Right lobe of liver (tissue), 6 donors: ENCODE measurements at regions not wholly inside any gene's neighbourhood (a gene's known extent, or its start where the extent isn't known, plus 50 kb on each side); places are given as distances from the start of the nearest gene placed in this dataset.

Source experiments
- ATAC-seq, 4 donors: fragments of 200-7000 bp; cut with Tn5 transposase; one replicate each; pipeline ENCODE4 v1.9.1; 2020; ENCODE audit warnings: mild to moderate bottlenecking in 4 of 4, moderate library complexity in 4 of 4
- DNase-seq, 3 donors: peaks; one replicate each; pipeline ENCODE4 v3.0.0-alpha.2; 2020
- H3K27ac ChIP-seq, 3 donors: fragments of 200-600 bp; one replicate each; pipeline ENCODE4 v1.8.0; 2022
- H3K27me3 ChIP-seq, 2 donors: fragments of 200-600 bp; one replicate each; pipeline ENCODE4 v1.8.0; 2022
- H3K36me3 ChIP-seq, 4 donors: fragments of 200-600 bp; sonication (generic) in 1 of 4; one replicate each; pipeline versions ENCODE4 v1.5.1 to v1.8.0; 2017 to 2022; ENCODE audit warnings: control low read depth in 1 of 4
- H3K4me1 ChIP-seq, 4 donors: fragments of 200-600 bp; sonication (generic) in 1 of 4; one replicate each; pipeline versions ENCODE4 v1.5.1 to v1.8.0; 2017 to 2022; ENCODE audit warnings: control low read depth in 1 of 4
- H3K4me3 ChIP-seq, 3 donors: fragments of 200-600 bp; one replicate each; pipeline ENCODE4 v1.8.0; 2022
- H3K9me3 ChIP-seq, 4 donors: fragments of 200-600 bp; sonication (generic) in 1 of 4; one replicate each; pipeline versions ENCODE4 v1.5.1 to v1.8.0; 2017 to 2022; ENCODE audit warnings: control low read depth in 1 of 4
- POLR2A ChIP-seq: fragments of 450-650 bp; IDR thresholded peaks from one replicate; pipeline ENCODE4 v1.6.1; 2017; ENCODE audit warnings: antibody characterized with exemption, mild to moderate bottlenecking
- WGBS: methylation state at CpG from one replicate; pipeline ENCODE4 v1.1.6; 2018; ENCODE audit warnings: low coverage, low lambda C conversion rate; ENCODE audit not compliant: insufficient coverage; ENCODE audit errors: missing lambda C conversion rate; 5-methylcytosine and 5-hydroxymethylcytosine counted together
- intact Hi-C, 2 donors: fragments of 100-400 bp; cut with DNase I; formaldehyde crosslinking; loops; one replicate each; pipeline versions ENCODE4 v1.11.2 to v1.14.1; 2022
- TF ChIP-seq, protein P1 (sequence below), 4 donors: fragments of 200-600 bp in 3 of 4; fragments of 450-650 bp in 1 of 4; IDR thresholded peaks; one replicate each; pipeline versions ENCODE4 v1.5.1 to v1.8.0; 2016 to 2022; ENCODE audit warnings: antibody characterized with exemption in 4 of 4, mild to moderate bottlenecking in 2 of 4
- donor health status: DM: no; HTN: yes; CAD: no.
- donor health status: DM: no; HTN: no; CAD: no.
- donor health status: DM: no; HTN: no; CAD: no.
- donor health status: DM: no; HTN: yes; CAD: no.
- donor health status: DM: no; HTN: yes; CAD: no.

GRCh38 chr9:86865952-86866351 lies 81.4 kb downstream of the GAS1 start:
- no peaks in the 10 kb centered on the region for H3K36me3 ChIP-seq
- no peak for ATAC-seq
- DNase-seq, result no peak
- 68% methylated on average over 2 of the region's 2 CpGs for WGBS
- no peaks in the 10 kb centered on the region for H3K4me1 ChIP-seq
- no peaks in the 10 kb centered on the region for H3K27me3 ChIP-seq
- H3K9me3 ChIP-seq, result no peaks in the 10 kb centered on the region
- intact Hi-C loops, result no loop called here
- TF ChIP-seq POLR2A, result no peak
- TF ChIP-seq, protein P1, sequence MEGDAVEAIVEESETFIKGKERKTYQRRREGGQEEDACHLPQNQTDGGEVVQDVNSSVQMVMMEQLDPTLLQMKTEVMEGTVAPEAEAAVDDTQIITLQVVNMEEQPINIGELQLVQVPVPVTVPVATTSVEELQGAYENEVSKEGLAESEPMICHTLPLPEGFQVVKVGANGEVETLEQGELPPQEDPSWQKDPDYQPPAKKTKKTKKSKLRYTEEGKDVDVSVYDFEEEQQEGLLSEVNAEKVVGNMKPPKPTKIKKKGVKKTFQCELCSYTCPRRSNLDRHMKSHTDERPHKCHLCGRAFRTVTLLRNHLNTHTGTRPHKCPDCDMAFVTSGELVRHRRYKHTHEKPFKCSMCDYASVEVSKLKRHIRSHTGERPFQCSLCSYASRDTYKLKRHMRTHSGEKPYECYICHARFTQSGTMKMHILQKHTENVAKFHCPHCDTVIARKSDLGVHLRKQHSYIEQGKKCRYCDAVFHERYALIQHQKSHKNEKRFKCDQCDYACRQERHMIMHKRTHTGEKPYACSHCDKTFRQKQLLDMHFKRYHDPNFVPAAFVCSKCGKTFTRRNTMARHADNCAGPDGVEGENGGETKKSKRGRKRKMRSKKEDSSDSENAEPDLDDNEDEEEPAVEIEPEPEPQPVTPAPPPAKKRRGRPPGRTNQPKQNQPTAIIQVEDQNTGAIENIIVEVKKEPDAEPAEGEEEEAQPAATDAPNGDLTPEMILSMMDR (IDR thresholded peaks at IDR 0.05), result no peak
- no peak overlapping the region for H3K4me3 ChIP-seq
- no peak overlapping the region for H3K27ac ChIP-seq

GRCh38 chr9:86860006-86860405 lies 87.3 kb downstream of the GAS1 start:
- peaks cover 0 to 3% (median 0%) of the 10 kb centered on the region in 4 donors for H3K4me1 ChIP-seq
- no peak overlapping the region for H3K4me3 ChIP-seq
- DNase-seq (no peak), ATAC-seq (no peak)
- TF ChIP-seq POLR2A, result no peak
- TF ChIP-seq, protein P1 (IDR thresholded peaks at IDR 0.05), result no peak
- no peaks in the 10 kb centered on the region for H3K27me3 ChIP-seq
- H3K27ac ChIP-seq, result no peak overlapping the region
- intact Hi-C loops, result no loop called here
- no peaks in the 10 kb centered on the region for H3K36me3 ChIP-seq
- 40% methylated on average over 1 of the region's 6 CpGs for WGBS
- no peaks in the 10 kb centered on the region for H3K9me3 ChIP-seq

GRCh38 chr9:86859056-86859455 lies 88.2 kb downstream of the GAS1 start:
- ATAC-seq (no peak), DNase-seq (no peak)
- TF ChIP-seq, protein P1 (IDR thresholded peaks at IDR 0.05), result no peak
- TF ChIP-seq POLR2A, result no peak
- peaks cover 0 to 7% (median 0%) of the 10 kb centered on the region in 4 donors for H3K4me1 ChIP-seq
- H3K27ac ChIP-seq, result no peak overlapping the region
- 91% methylated on average over 3 of the region's 3 CpGs for WGBS
- intact Hi-C loops, result no loop called here
- no peak overlapping the region for H3K4me3 ChIP-seq
- no peaks in the 10 kb centered on the region for H3K9me3 ChIP-seq
- no peaks in the 10 kb centered on the region for H3K27me3 ChIP-seq
- no peaks in the 10 kb centered on the region for H3K36me3 ChIP-seq

DNA sequence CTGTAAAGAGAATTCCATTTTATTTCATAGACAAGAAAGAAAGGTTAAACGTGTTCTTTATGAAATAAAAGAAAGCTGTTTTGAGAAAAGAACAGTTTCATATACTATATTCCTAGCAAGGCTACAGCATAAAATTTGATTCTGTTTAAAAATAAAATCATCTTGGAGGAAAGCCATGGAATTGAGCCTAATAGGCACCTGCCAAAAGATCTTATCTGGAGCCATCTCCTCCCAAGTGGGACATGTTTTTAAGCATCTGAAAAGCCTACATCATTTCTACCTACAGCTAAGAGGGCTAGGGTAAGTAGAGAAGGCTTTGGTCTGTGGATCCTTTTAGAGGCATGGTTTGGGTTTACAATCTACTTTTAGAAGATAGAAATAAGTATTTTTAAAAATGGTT lies 89.3 kb downstream of the GAS1 start:
- no peak for ATAC-seq
- Histone ChIP-seq H3K27me3 (no peaks in the 10 kb centered on the region), H3K36me3 (no peaks in the 10 kb centered on the region), H3K9me3 (no peaks in the 10 kb centered on the region), H3K4me3 (no peak overlapping the region), H3K27ac (no peak overlapping the region), H3K4me1 (peaks cover 0 to 7% (median 0%) of the 10 kb centered on the region in 4 donors)
- TF ChIP-seq, protein P1 (IDR thresholded peaks at IDR 0.05), result no peak
- no peak for TF ChIP-seq POLR2A
- DNase-seq, result no peak
- intact Hi-C loops, result no loop called here
- WGBS, result 71% methylated on average over 1 of the region's 1 CpG

GRCh38 chr9:86856259-86856658 lies 91.0 kb downstream of the GAS1 start:
- no peak overlapping the region for H3K27ac ChIP-seq
- ATAC-seq (no peak), DNase-seq (no peak)

More at GRCh38 chr9:86856259-86856658, 91.0 kb downstream of the GAS1 start:
- Histone ChIP-seq H3K27me3 (no peaks in the 10 kb centered on the region), H3K4me1 (peaks cover 0 to 7% (median 0%) of the 10 kb centered on the region in 4 donors), H3K9me3 (no peaks in the 10 kb centered on the region), H3K36me3 (no peaks in the 10 kb centered on the region), H3K4me3 (no peak overlapping the region)
- WGBS, result 59% methylated on average over 3 of the region's 3 CpGs
- intact Hi-C loops, result no loop called here
- TF ChIP-seq POLR2A, result no peak
- TF ChIP-seq, protein P1 (IDR thresholded peaks at IDR 0.05), result no peak
